ENCODE measurements at regions not wholly inside any gene's neighbourhood (a gene's known extent, or its start where the extent isn't known, plus 50 kb on each side); places are given as distances from the start of the nearest gene placed in this dataset.

- TF ChIP-seq POLR2A (IDR thresholded peaks at IDR 0.05; ENCODE audit: low read length) (no peak), GATA1 (IDR thresholded peaks at IDR 0.05; ENCODE audit: low read depth, low read length) (no peak)
Measured at GRCh38 chr4:100795581-100795980, 277.8 kb upstream of the EMCN start.

Measured in erythroblast (primary cell).